ENCODE measurements at regions not wholly inside any gene's neighbourhood (a gene's known extent, or its start where the extent isn't known, plus 50 kb on each side); places are given as distances from the start of the nearest gene placed in this dataset.

- DNase-seq (ENCODE audit: low spot score, unreplicated experiment), result no peak
- H3K27me3 Mint-ChIP-seq, result no peaks in the 10 kb centered on the region
- H3K4me3 Mint-ChIP-seq (ENCODE audit: low read depth), result no peak overlapping the region
- peaks cover 17% of the 10 kb centered on the region for H3K4me1 Mint-ChIP-seq (ENCODE audit: low read depth)
- no peak for TF ChIP-seq CTCF (IDR thresholded peaks at IDR 0.05; ENCODE audit: unreplicated experiment)
- no peaks in the 10 kb centered on the region for H3K36me3 Mint-ChIP-seq (ENCODE audit: insufficient read depth)
- H3K27ac Mint-ChIP-seq, result peak overlapping the region; percentile 18
- H3K9me3 Mint-ChIP-seq (ENCODE audit: low read depth), result no peaks in the 10 kb centered on the region
Observed at GRCh38 chr3:182633186-182633585, 160.1 kb upstream of the ATP11B start.

GRCh38 chr3:182636646-182637045 is 156.7 kb upstream of the ATP11B start:
- Mint-ChIP-seq H3K4me3 (ENCODE audit: low read depth) (no peak overlapping the region), H3K4me1 (ENCODE audit: low read depth) (peaks cover 17% of the 10 kb centered on the region), H3K27ac (no peak overlapping the region), H3K36me3 (ENCODE audit: insufficient read depth) (peaks cover 3% of the 10 kb centered on the region), H3K27me3 (no peaks in the 10 kb centered on the region), H3K9me3 (ENCODE audit: low read depth) (peaks cover 10% of the 10 kb centered on the region)
- no peak for TF ChIP-seq CTCF (IDR thresholded peaks at IDR 0.05; ENCODE audit: unreplicated experiment)
- no peak for DNase-seq (ENCODE audit: low spot score, unreplicated experiment)

GRCh38 chr3:182637350-182638110 is 155.8 kb upstream of the ATP11B start:
- peaks cover 3% of the 10 kb centered on the region for H3K36me3 Mint-ChIP-seq (ENCODE audit: insufficient read depth)
- H3K4me1 Mint-ChIP-seq (ENCODE audit: low read depth), result peaks cover 17% of the 10 kb centered on the region
- no peak for DNase-seq (ENCODE audit: low spot score, unreplicated experiment)
- H3K4me3 Mint-ChIP-seq (ENCODE audit: low read depth), result no peak overlapping the region
- H3K9me3 Mint-ChIP-seq (ENCODE audit: low read depth), result peaks cover 10% of the 10 kb centered on the region
- TF ChIP-seq CTCF (IDR thresholded peaks at IDR 0.05; ENCODE audit: unreplicated experiment), result no peak
- H3K27me3 Mint-ChIP-seq, result no peaks in the 10 kb centered on the region
- no peak overlapping the region for H3K27ac Mint-ChIP-seq

GRCh38 chr3:182644013-182644412 is 149.3 kb upstream of the ATP11B start:
- Mint-ChIP-seq H3K4me1 (ENCODE audit: low read depth) (peaks cover 12% of the 10 kb centered on the region), H3K36me3 (ENCODE audit: insufficient read depth) (peaks cover 3% of the 10 kb centered on the region), H3K27me3 (no peaks in the 10 kb centered on the region), H3K4me3 (ENCODE audit: low read depth) (no peak overlapping the region), H3K9me3 (ENCODE audit: low read depth) (peaks cover 6% of the 10 kb centered on the region), H3K27ac (peak overlapping the region; percentile 57)
- DNase-seq (ENCODE audit: low spot score, unreplicated experiment), result no peak
- TF ChIP-seq CTCF (IDR thresholded peaks at IDR 0.05; ENCODE audit: unreplicated experiment), result no peak

- no peak overlapping the region for H3K4me3 Mint-ChIP-seq (ENCODE audit: low read depth)
- peaks cover 5% of the 10 kb centered on the region for H3K9me3 Mint-ChIP-seq (ENCODE audit: low read depth)
- H3K27ac Mint-ChIP-seq, result no peak overlapping the region
- H3K36me3 Mint-ChIP-seq (ENCODE audit: insufficient read depth), result peaks cover 3% of the 10 kb centered on the region
- H3K27me3 Mint-ChIP-seq, result no peaks in the 10 kb centered on the region
- no peak for TF ChIP-seq CTCF (IDR thresholded peaks at IDR 0.05; ENCODE audit: unreplicated experiment)
- H3K4me1 Mint-ChIP-seq (ENCODE audit: low read depth), result peaks cover 12% of the 10 kb centered on the region
- DNase-seq (ENCODE audit: low spot score, unreplicated experiment), result no peak
Observed at GRCh38 chr3:182644790-182645433, 148.4 kb upstream of the ATP11B start.

All from progenitor cell of endocrine pancreas (in vitro differentiated cells).